ENCODE measurements at regions not wholly inside any gene's neighbourhood (a gene's known extent, or its start where the extent isn't known, plus 50 kb on each side); places are given as distances from the start of the nearest gene placed in this dataset.

GRCh38 chr10:21327289-21327993 is 198.0 kb downstream of the SKIDA1 start:
- DNase-seq (ENCODE audit: low read depth in 2 of 3, low spot score in 2 of 3), result no peak

- DNase-seq (ENCODE audit: low read depth in 2 of 3, low spot score in 2 of 3), result no peak
Measured at GRCh38 chr10:21326594-21327288, 198.7 kb downstream of the SKIDA1 start.

GRCh38 chr10:21318540-21319167 is 206.8 kb downstream of the SKIDA1 start:
- DNase-seq (ENCODE audit: low read depth in 2 of 3, low spot score in 2 of 3), result no peak

GRCh38 chr10:21317902-21318301 is 207.6 kb downstream of the SKIDA1 start:
- DNase-seq (ENCODE audit: low read depth in 2 of 3, low spot score in 2 of 3), result no peak

GRCh38 chr10:21315645-21316220 is 209.7 kb downstream of the SKIDA1 start:
- no peak for DNase-seq (ENCODE audit: low read depth in 2 of 3, low spot score in 2 of 3)

- no peak for DNase-seq (ENCODE audit: low read depth in 2 of 3, low spot score in 2 of 3)
Measured at GRCh38 chr10:21314906-21315644, 210.4 kb downstream of the SKIDA1 start.

GRCh38 chr10:21314111-21314626 is 211.3 kb downstream of the SKIDA1 start:
- no peak for DNase-seq (ENCODE audit: low read depth in 2 of 3, low spot score in 2 of 3)

- DNase-seq (ENCODE audit: low read depth in 2 of 3, low spot score in 2 of 3), result no peak
Measured at GRCh38 chr10:21313691-21314090, 211.8 kb downstream of the SKIDA1 start.

- DNase-seq (ENCODE audit: low read depth in 2 of 3, low spot score in 2 of 3), result no peak
Measured at GRCh38 chr10:21311426-21311825, 214.1 kb downstream of the SKIDA1 start.

GRCh38 chr10:21309427-21309826 is 216.1 kb downstream of the SKIDA1 start:
- DNase-seq (ENCODE audit: low read depth in 2 of 3, low spot score in 2 of 3), result no peak

- DNase-seq (ENCODE audit: low read depth in 2 of 3, low spot score in 2 of 3), result no peak
Measured at GRCh38 chr10:21308946-21309345, 216.5 kb downstream of the SKIDA1 start.

GRCh38 chr10:21308018-21308417 is 217.5 kb downstream of the SKIDA1 start:
- no peak for DNase-seq (ENCODE audit: low read depth in 2 of 3, low spot score in 2 of 3)

GRCh38 chr10:21304608-21305007 is 220.9 kb downstream of the SKIDA1 start:
- DNase-seq (ENCODE audit: low read depth in 2 of 3, low spot score in 2 of 3), result no peak

GRCh38 chr10:21304198-21304597 is 221.3 kb downstream of the SKIDA1 start:
- no peak for DNase-seq (ENCODE audit: low read depth in 2 of 3, low spot score in 2 of 3)

GRCh38 chr10:21300551-21300950 is 224.9 kb downstream of the SKIDA1 start:
- no peak for DNase-seq (ENCODE audit: low read depth in 2 of 3, low spot score in 2 of 3)

GRCh38 chr10:21299330-21299729 is 226.2 kb downstream of the SKIDA1 start:
- no peak for DNase-seq (ENCODE audit: low read depth in 2 of 3, low spot score in 2 of 3)

GRCh38 chr10:21298701-21299100 is 226.8 kb downstream of the SKIDA1 start:
- DNase-seq (ENCODE audit: low read depth in 2 of 3, low spot score in 2 of 3), result no peak

GRCh38 chr10:21297603-21298383 is 227.7 kb downstream of the SKIDA1 start:
- no peak for DNase-seq (ENCODE audit: low read depth in 2 of 3, low spot score in 2 of 3)

- DNase-seq (ENCODE audit: low read depth in 2 of 3, low spot score in 2 of 3), result no peak
Measured at GRCh38 chr10:21296575-21297355, 228.7 kb downstream of the SKIDA1 start.
